Right kidney (tissue), 1 donor: ENCODE measurements at regions not wholly inside any gene's neighbourhood (a gene's known extent, or its start where the extent isn't known, plus 50 kb on each side); places are given as distances from the start of the nearest gene placed in this dataset.
A peak's percentile ranks its signal among the peaks of the same experiment; 100 is the strongest.
"Not testable (repeated sequence)": the region's sequence is repeated elsewhere in the genome, so short reads cannot be mapped to it uniquely, and the experiment has no call there.

Experiments
- DNase-seq: peaks from one replicate; pipeline ENCODE4 v3.0.0-alpha.2; 2016

GRCh38 chr7:20466543-20467021 is 135.9 kb downstream of the ITGB8 start:
- no peak for DNase-seq

DNA sequence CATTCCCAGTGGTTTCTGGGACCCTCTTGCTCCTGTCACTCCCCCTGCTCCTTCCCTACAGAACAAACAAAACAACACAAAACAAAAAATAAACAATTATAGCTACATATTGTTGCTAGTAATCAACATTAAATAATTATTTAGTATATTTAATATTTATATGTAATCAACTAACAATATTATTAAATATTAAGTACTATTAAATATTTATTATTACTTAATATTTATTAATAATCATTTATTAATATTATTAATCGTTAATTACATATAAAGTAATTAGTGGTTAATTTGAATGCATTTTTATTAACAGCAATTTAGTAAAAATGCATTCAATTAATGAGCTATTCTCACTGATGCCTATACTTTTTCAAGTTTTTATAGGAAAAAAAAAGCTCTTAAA is 139.4 kb downstream of the ITGB8 start:
- no peak for DNase-seq

GRCh38 chr7:20470726-20471125 is 140.0 kb downstream of the ITGB8 start:
- no peak for DNase-seq

GRCh38 chr7:20474249-20474648 is 141.2 kb upstream of the ABCB5 start:
- DNase-seq, result no peak

- DNase-seq, result no peak
Observed at GRCh38 chr7:20475756-20476155, 139.7 kb upstream of the ABCB5 start.

DNA sequence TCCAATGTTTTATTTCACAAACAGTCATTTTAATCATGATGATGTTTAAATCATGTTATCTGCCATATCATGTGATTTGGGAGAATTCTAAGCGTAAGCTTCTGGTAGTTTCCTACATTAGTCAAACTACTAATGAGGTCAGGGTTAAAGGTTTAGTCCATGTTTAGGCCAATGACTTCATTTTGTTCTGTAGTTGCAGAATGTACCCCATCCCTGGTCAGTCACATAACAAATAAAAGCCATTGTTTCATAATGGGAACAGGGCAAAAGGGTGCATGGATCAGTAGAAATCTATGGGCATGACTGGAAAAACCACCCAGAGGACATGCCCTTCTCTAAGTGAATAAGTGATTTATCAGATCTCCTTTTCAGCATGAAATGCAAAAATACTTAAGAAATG is 138.4 kb upstream of the ABCB5 start:
- DNase-seq, result no peak

DNA sequence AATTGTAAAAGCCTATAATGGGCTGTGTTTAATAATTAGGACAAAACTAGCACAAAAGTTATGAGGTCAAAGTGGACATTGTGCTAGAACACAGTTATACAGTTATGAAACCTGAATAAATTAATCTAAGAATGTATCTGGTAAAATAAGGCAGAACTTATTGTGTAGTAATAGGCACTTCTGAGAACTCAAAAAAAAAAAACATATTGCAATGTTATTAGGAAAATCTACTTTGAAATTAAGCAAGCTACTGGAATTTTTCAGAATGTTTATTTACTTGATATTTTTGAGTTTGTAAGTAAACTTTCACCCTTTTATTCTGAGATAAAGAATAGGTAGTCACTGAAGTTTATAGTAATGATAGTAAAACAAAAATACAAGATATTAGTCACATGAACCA is 135.8 kb upstream of the ABCB5 start:
- no peak for DNase-seq

- DNase-seq, result no peak
Observed at GRCh38 chr7:20482071-20482470, 133.4 kb upstream of the ABCB5 start.

GRCh38 chr7:20484356-20484755 is 131.1 kb upstream of the ABCB5 start:
- no peak for DNase-seq

- no peak for DNase-seq
Observed at GRCh38 chr7:20488850-20489249, 126.6 kb upstream of the ABCB5 start.

GRCh38 chr7:20491284-20491683 is 124.2 kb upstream of the ABCB5 start:
- DNase-seq, result no peak

DNA sequence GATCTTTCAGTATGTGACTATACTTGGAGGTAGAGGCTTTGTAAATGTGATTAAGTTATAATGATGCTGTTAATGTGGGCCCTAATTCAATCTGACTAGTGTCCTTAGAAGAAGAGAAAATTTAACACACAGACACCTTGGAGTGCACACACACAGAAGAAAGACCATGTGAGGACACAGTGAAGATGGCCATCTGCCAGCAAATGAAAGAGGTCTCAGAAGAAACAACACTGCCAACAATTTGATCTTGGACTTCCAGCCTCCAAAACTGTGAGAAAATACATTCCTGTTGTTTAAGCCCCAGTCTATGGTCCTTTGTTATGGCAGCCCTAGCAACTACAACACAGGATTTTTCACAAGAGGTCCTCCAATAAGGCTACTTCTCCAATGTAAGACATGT is 120.9 kb upstream of the ABCB5 start:
- no peak for DNase-seq

DNA sequence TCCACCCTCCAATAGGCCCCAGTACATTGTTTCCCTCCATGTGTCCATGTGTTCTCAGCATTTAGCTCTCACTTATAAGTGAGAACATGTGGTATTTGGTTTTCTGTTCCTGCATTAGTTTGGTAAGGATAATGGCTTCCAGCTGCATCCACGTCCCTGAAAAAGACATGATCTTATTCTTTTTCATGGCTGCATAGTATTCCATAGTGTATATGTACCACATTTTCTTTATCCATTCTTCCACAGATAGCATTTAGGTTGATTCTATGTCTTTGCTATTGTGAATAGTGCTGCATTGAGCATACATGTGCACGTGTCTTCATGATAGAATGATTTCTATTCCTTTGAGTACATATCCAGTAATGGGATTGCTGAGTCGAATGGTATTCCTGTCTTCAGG is 114.0 kb upstream of the ABCB5 start:
- not testable (repeated sequence) for DNase-seq

DNA sequence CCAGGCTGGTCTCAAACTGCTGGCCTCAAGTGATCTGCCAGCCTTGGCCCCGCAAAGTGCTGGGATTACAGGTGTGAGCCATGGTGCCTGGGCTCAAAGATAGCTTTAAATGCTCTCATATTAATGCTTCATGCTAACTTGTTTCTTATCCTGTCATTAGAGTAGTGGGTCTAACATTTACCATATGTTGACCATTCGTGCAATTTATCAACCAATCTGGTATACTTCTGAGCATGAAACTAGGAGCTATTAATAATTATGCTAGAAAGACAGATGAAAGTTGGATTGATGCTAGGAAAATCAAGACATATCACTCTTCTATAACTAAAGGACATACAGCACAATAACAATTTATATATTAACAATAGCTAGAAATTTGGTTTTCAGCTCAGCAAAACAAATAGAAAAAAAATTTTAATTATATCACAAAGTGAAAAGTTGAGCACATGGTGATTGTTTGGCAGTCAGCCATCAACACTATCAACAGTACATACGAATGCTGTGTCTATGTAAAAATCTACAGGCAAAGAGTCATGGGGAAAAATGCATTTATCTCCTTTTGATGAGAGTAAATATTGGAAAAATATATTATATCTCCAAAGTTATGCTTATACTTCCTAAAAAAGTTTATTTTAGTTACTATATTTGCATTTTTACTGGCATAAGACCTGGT is 112.1 kb upstream of the ABCB5 start:
- no peak for DNase-seq

- DNase-seq, result no peak
Observed at GRCh38 chr7:20504060-20504459, 111.4 kb upstream of the ABCB5 start.

DNA sequence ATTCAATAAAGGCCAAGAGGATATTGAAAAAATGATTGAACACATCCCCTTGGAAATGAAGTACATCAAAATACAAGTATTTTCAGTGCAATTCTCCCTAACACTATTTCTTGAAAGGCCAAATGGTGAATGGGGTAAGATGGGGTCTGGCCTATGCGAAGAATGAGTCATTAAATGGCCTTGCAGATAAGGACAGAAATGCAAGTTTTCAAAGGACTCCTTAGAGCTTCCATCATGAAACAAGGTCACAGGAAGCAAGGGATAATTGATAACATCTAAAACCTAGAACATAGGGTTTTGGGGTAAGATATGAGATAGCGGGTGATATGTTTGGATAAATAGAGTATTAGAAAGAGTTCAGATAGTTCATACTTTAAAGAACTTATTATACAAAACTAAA is 109.3 kb upstream of the ABCB5 start:
- no peak for DNase-seq

DNA sequence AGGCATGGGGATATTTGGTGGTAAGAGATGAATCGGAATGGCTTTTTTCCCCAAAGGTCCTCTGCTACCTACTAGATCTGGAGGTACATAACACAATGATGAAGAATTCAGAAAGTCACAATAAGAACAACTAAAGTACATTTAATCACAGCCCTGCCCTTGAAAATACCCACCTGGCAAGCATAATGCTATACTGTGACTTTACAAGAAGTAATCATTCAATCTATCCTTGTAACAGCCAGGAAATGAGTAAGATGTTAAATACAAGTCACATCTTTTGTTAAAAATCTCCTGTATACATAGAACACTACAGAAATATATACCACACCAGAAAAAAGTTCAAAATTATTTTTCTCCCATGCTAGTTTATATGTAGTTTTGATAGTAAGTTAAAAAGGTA is 108.3 kb upstream of the ABCB5 start:
- no peak for DNase-seq

DNA sequence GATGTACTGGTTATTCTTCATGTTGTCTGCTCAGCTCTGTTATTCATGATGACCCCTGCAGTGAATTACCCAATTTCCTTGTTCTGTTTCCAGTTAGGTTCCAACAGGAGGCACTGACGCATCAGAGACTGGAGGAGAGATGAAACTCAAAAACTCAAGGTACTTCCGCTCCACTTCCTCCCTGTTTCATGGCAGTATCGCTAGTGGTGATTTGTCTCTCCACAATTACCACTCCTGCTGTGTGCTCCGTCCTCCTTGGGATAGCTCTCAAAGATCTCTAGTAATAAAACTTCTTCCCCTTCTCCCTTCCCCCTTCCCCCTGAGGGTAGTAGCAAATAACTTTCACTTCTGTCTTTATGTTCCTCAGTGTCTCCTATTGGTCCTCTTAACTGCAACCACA is 107.4 kb upstream of the ABCB5 start:
- DNase-seq, result no peak

DNA sequence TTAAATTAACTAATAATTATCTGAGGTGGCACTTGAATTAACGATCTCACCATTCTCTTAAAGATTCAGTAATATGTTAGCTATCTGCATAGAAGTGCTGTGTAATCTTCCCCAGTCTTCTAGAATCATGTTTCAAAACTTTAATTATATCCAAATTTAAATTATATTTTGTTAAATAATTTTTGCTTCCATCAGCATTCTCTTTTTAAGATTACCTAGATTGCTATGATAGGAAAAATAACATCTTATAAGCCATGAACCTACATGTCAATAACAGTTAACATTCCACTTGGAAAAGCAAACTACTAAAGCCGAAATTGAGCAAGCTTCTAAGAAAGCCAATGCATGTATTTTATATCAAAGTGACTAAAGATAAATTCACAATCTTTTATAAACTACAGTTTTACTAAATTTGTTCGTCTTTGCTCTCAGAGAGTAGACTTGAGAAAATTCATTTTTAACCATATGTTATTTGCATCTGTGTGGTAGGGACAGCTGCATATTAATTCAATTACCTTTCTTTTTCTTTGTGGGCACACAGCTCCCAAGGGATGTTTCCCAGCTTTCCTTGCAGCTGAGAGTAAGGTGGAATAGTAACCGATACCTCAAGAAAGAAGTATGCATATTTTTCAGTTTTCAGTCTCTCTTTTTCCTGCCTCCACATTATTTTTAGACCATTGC is 105.4 kb upstream of the ABCB5 start:
- no peak for DNase-seq

DNA sequence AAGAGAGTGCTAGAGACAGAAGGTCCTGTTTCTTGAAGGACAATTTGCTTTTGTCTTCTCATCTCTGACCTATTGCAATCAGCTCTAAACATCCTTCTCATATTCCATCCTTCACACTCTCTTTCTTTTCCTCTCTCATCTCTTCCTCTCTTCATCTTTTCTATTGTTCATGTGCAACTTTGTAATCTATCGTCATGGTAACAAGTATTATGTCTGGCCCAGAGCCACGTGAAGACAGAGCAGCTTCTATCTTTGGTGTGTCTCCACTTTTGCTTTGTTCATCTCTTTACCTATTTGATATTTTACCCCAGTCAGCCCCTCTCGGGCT is 104.9 kb upstream of the ABCB5 start:
- no peak for DNase-seq

- no peak for DNase-seq
Observed at GRCh38 chr7:20513341-20513740, 102.1 kb upstream of the ABCB5 start.

- no peak for DNase-seq
Observed at GRCh38 chr7:20513897-20514296, 101.6 kb upstream of the ABCB5 start.

DNA sequence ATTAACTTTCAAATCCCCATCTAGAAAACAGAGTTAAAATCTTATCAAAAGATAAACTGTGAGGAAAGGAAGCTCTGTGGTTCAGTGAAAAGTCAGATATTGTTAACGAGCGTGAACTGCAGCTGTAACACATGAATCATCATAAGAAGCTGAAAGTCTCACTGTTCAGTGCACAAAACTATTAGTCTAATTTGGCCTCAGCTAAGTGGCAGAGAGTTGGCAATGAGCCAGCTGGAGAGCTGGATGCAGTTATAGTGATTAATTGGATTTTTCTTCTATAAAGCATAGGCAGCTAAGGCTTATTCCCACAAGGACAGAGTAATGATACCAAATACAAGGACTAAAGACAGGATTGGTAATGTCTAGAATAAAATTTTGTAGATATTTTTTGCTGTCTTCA is 101.1 kb upstream of the ABCB5 start:
- peak; percentile 31 for DNase-seq

DNA sequence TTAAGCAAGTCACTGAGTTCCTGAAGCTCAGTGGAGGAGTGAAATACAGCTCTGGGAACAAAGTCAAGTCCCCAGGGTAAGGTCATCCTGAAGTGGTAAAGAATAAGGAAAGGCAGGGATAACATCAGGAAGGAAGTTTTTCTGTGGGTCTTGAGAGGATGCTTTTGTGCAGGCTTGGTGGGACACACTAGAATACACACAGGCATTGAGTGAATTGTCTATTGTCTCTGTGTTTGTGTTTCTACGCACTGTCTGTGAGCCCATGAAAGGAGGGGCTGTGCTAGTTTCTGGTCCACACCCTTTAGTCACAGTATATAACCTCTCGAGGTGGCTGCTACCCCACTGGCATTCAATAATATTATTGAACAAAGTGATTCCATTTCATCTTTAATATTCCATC is 95.8 kb upstream of the ABCB5 start:
- DNase-seq, result no peak

- no peak for DNase-seq
Observed at GRCh38 chr7:20520530-20520929, 94.9 kb upstream of the ABCB5 start.
